ENCODE measurements at regions not wholly inside any gene's neighbourhood (a gene's known extent, or its start where the extent isn't known, plus 50 kb on each side); places are given as distances from the start of the nearest gene placed in this dataset.

DNA sequence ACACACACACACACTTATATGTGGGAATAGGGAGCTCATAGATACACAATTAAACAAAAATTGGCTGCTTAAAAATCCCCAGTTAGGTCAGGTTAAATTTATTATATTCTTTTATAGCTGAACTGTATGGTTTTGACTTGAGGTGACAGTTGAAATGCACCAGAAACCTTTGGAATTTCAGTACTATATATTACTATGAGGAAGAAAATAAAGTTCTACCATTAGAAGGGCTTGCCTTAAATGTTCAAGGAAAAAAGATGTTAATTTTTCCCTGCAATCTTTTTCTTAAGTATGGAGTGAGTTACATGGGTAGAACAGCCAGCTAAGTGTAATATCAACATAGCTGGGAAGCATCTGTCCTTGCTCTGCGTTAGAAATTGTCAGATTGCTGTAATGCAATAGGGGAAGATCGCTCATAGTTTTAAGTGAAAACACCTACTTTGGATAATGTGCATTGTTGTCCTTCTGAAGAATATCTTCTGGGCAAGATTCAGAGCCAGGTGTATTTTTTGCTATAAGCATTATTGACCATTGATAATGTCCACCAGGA lies 415.8 kb upstream of the MKI67 start:
- Histone ChIP-seq H3K27ac (no peak overlapping the region), H3K36me3 (no peaks in the 10 kb centered on the region), H3K4me3 (no peak overlapping the region), H3K4me1 (peaks cover 0 to 17% (median under 1%) of the 10 kb centered on the region in 12 donors), H3K27me3 (peaks cover 0 to 49% (median 14%) of the 10 kb centered on the region in 9 donors), H3K9me3 (no peaks in the 10 kb centered on the region)
- no peak for ATAC-seq
- TF ChIP-seq CTCF (IDR thresholded peaks at IDR 0.05): no peak
- DNase-seq: no peak
- 72 to 82% (median 80%) methylated on average over 2 of the region's 2 CpGs for WGBS, 4 donors
- intact Hi-C loops (cut with DNase I): loop anchor here in 4 of 10 donors (5.0 to 10.0 kb wide), 4 partner anchors 313 to 1433 kb away; no protein-coding TSS in a partner anchor

DNA sequence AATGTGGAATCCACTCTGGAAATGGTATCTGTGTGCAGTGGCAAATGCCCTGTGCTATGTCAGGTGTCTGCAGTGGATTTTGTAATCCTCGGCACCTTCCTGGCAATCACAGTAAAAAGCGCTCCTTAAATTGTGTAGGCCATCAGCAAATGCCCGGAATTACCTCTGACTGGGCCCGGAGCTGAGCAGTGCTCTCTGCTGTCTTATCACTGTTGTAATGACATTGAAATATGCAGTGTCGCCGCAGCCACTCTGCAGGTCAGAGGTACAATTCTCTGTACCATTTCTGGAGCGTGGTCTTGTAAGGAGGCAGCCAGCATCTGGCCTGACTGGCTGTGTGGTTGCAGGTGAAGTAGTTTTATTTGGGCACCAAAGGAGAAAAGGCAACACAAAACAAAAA lies 416.4 kb upstream of the MKI67 start:
- DNase-seq (no peak), ATAC-seq (no peak)
- intact Hi-C loops (cut with DNase I): loop anchor here in 4 of 10 donors (5.0 to 10.0 kb wide), 4 partner anchors 312 to 1432 kb away; no protein-coding TSS in a partner anchor
- H3K27ac ChIP-seq: no peak overlapping the region
- H3K36me3 ChIP-seq: no peaks in the 10 kb centered on the region
- WGBS, 4 donors: 68 to 85% (median 73%) methylated on average over 7 of the region's 7 CpGs
- TF ChIP-seq CTCF (IDR thresholded peaks at IDR 0.05) (no peak), POLR2A (IDR thresholded peaks at IDR 0.05) (no peak)
- peaks cover 0 to 17% (median under 1%) of the 10 kb centered on the region in 12 donors for H3K4me1 ChIP-seq
- no peaks in the 10 kb centered on the region for H3K9me3 ChIP-seq
- peaks cover 0 to 43% (median 14%) of the 10 kb centered on the region in 9 donors for H3K27me3 ChIP-seq
- no peak overlapping the region for H3K4me3 ChIP-seq

GRCh38 chr10:128543151-128543550 lies 416.9 kb upstream of the MKI67 start:
- no peak for ATAC-seq
- TF ChIP-seq POLR2A (IDR thresholded peaks at IDR 0.05) (no peak), CTCF (IDR thresholded peaks at IDR 0.05) (no peak)
- Histone ChIP-seq H3K36me3 (no peaks in the 10 kb centered on the region), H3K27me3 (peaks cover 0 to 38% (median 14%) of the 10 kb centered on the region in 9 donors), H3K4me3 (no peak overlapping the region), H3K27ac (no peak overlapping the region), H3K9me3 (no peaks in the 10 kb centered on the region), H3K4me1 (peaks cover 0 to 17% (median under 1%) of the 10 kb centered on the region in 12 donors)
- 90 to 95% (median 92%) methylated on average over 12 of the region's 12 CpGs for WGBS, 4 donors
- no peak for DNase-seq
- intact Hi-C loops (cut with DNase I): loop anchor here in 4 of 10 donors (5.0 to 10.0 kb wide), 4 partner anchors 312 to 1432 kb away; no protein-coding TSS in a partner anchor

GRCh38 chr10:128545216-128545615 lies 419.0 kb upstream of the MKI67 start:
- Histone ChIP-seq H3K27me3 (peaks cover 0 to 21% (median 9%) of the 10 kb centered on the region in 9 donors), H3K9me3 (no peaks in the 10 kb centered on the region), H3K4me1 (peaks cover 0 to 14% (median under 1%) of the 10 kb centered on the region in 12 donors), H3K36me3 (no peaks in the 10 kb centered on the region), H3K4me3 (no peak overlapping the region), H3K27ac (no peak overlapping the region)
- DNase-seq (no peak), ATAC-seq (no peak)
- intact Hi-C loops (cut with DNase I): loop anchor here in 3 of 10 donors (10.0 kb wide), 3 partner anchors 310 to 1430 kb away; no protein-coding TSS in a partner anchor
- no peak for TF ChIP-seq POLR2A (IDR thresholded peaks at IDR 0.05)
- TF ChIP-seq CTCF (IDR thresholded peaks at IDR 0.05): no peak
- WGBS, 4 donors: 88 to 95% (median 92%) methylated on average over 8 to 10 of the region's 10 CpGs
